ENCODE measurements at regions not wholly inside any gene's neighbourhood (a gene's known extent, or its start where the extent isn't known, plus 50 kb on each side); places are given as distances from the start of the nearest gene placed in this dataset.

GRCh38 chr13:106432636-106433035, 102.8 kb downstream of the EFNB2 start:
- TF ChIP-seq POLR2A (IDR thresholded peaks at IDR 0.05; ENCODE audit: low read depth, low read length) (no peak), POU2F2 (IDR thresholded peaks at IDR 0.05; ENCODE audit: low read depth, low read length) (no peak), TAF1 (IDR thresholded peaks at IDR 0.05; ENCODE audit: low read depth, low read length) (no peak), POLR2AphosphoS5 (IDR thresholded peaks at IDR 0.05; ENCODE audit: low read depth, low read length) (no peak)

Measured in GM12891 (cell line).